ENCODE measurements at regions not wholly inside any gene's neighbourhood (a gene's known extent, or its start where the extent isn't known, plus 50 kb on each side); places are given as distances from the start of the nearest gene placed in this dataset.

DNA sequence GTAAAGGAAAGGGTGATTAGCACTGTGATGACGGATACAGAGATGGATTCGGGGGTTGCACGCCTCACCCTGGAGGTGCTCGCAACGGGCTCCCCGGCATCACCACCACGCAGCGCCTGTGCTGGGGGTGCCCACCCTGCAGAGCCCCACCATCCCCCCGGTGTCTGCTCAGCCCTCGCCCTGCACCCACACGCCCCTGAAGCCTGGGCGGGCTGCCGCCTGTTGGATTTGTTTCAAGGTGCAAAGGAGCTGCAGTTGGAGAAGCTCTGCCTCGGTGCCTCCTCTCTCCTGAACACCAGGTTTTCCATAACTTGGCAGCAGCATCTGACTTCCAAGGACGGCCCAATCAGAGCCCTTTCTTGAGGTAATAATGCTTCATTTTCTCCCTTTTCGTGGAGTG, 106.1 kb upstream of the TMEM132D start:
- Histone ChIP-seq H3K27ac (no peak overlapping the region), H3K27me3 (peaks cover 0 to 32% of the 10 kb centered on the region in 2 donors), H3K9me3 (no peaks in the 10 kb centered on the region), H3K4me1 (no peaks in the 10 kb centered on the region), H3K36me3 (no peaks in the 10 kb centered on the region), H3K4me3 (no peak overlapping the region)
- no peak for DNase-seq (ENCODE audit: low spot score in 2 of 2)
- intact Hi-C loops (cut with DNase I; ENCODE audit: low total_unique reads), result no loop called here
- TF ChIP-seq, protein P1, sequence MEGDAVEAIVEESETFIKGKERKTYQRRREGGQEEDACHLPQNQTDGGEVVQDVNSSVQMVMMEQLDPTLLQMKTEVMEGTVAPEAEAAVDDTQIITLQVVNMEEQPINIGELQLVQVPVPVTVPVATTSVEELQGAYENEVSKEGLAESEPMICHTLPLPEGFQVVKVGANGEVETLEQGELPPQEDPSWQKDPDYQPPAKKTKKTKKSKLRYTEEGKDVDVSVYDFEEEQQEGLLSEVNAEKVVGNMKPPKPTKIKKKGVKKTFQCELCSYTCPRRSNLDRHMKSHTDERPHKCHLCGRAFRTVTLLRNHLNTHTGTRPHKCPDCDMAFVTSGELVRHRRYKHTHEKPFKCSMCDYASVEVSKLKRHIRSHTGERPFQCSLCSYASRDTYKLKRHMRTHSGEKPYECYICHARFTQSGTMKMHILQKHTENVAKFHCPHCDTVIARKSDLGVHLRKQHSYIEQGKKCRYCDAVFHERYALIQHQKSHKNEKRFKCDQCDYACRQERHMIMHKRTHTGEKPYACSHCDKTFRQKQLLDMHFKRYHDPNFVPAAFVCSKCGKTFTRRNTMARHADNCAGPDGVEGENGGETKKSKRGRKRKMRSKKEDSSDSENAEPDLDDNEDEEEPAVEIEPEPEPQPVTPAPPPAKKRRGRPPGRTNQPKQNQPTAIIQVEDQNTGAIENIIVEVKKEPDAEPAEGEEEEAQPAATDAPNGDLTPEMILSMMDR (IDR thresholded peaks at IDR 0.05), result no peak
- TF ChIP-seq POLR2AphosphoS5 (IDR thresholded peaks at IDR 0.05) (no peak), POLR2A (IDR thresholded peaks at IDR 0.05) (no peak)

DNA sequence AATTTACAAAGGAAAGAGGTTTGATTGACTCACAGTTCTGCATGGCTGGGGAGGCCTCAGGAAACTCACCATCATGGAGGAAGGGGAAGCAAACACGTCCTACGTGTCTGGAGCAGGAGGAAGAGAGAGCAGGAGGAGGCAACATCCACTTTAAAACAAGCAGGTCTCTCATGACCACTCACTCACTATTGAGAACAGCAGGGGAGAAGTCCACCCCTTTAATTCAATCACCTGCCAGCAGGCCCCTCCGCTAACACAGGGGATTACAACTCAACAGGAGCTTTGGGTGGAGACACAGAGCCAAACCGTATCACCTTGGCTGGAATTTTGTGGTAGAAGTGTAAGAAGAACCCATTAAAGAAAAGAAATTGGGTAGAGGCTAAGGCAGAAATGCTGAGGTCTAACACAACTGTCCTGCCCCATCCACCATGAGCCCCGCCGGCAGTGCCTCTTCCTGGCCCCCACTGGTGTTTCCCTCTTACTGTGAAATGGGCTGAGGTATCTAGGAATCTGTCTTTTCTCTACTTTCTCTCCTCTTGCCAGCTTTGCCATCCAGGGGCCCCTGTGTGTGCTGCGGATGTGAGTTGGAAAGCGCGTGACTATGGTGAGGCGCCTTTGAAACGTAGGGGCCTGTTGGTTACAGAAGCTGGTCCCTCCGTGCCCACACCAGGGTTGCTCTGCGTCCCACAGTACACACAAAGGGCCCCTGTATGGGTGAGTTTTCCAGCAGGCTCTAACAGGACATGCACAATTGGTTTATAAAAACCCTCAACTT, 108.0 kb upstream of the TMEM132D start:
- Histone ChIP-seq H3K9me3 (no peaks in the 10 kb centered on the region), H3K4me1 (no peaks in the 10 kb centered on the region), H3K36me3 (no peaks in the 10 kb centered on the region), H3K27ac (no peak overlapping the region), H3K27me3 (peaks cover 0 to 41% of the 10 kb centered on the region in 2 donors), H3K4me3 (no peak overlapping the region)
- TF ChIP-seq POLR2AphosphoS5 (IDR thresholded peaks at IDR 0.05) (no peak), POLR2A (IDR thresholded peaks at IDR 0.05) (no peak)
- TF ChIP-seq, protein P1 (IDR thresholded peaks at IDR 0.05), result no peak
- DNase-seq (ENCODE audit: low spot score in 2 of 2), result no peak
- intact Hi-C loops (cut with DNase I; ENCODE audit: low total_unique reads), result no loop called here

DNA sequence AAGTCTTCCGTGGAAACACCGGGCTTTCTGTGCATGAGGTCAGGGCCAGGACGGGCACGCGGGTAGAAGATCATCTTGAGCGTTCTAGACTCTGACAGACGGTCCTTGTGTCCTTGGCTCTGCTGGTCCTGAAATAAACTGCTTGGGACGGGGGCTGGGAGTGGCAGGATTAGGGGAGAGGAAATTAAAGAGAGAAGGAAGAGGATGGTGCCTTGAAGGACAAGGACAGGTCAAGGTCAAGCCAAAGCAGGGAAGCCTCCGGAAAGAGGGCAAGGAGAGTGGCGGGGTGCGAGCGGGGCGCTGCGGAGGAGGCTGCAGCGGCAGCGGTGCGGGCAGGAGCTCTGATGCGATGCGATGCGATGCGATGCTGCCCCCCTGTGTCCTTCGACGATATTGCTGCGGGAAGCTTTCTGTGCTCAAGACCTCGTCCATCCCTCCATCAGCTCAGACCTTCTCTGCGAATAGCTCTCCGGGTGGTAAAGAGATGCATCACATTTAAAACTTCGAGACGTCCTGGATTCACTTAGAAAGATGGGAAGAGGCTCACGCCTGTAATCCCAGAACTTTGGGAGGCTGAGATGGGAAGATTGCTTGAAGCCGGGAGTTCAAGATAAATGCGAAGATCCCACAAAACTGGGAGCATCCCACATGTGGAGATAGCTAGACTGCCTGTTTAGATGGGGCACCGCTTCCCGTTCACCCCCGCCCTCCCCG, 110.1 kb upstream of the TMEM132D start:
- H3K27me3 ChIP-seq, result peaks cover 0 to 54% of the 10 kb centered on the region in 2 donors
- no peak overlapping the region for H3K27ac ChIP-seq
- no peaks in the 10 kb centered on the region for H3K36me3 ChIP-seq
- intact Hi-C loops (cut with DNase I; ENCODE audit: low total_unique reads), result no loop called here
- H3K4me1 ChIP-seq, result no peaks in the 10 kb centered on the region
- DNase-seq (ENCODE audit: low spot score in 2 of 2), result no peak
- TF ChIP-seq POLR2A (IDR thresholded peaks at IDR 0.05) (no peak), POLR2AphosphoS5 (IDR thresholded peaks at IDR 0.05) (no peak)
- TF ChIP-seq, protein P1 (IDR thresholded peaks at IDR 0.05), result peak in 2 of 3 donors; percentile 51 to 56
- no peak overlapping the region for H3K4me3 ChIP-seq
- H3K9me3 ChIP-seq, result no peaks in the 10 kb centered on the region

DNA sequence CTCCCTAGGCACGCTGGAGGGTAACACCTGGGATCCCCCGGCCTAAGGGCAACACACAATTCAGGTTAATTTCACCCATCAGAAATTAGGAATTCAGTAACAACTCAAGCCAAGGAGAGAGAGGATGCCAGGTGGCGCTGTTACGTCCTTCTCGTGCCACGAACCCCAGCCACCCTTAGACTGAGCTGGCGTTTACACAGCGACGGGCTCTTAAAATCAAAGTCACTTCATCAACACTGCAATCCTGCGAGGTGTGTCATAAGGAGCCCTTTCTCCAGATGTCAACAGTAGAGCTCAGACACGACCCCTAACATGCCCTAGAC, 110.6 kb upstream of the TMEM132D start:
- H3K27ac ChIP-seq, result no peak overlapping the region
- no peak for TF ChIP-seq POLR2AphosphoS5 (IDR thresholded peaks at IDR 0.05)
- TF ChIP-seq, protein P1 (IDR thresholded peaks at IDR 0.05), result no peak
- TF ChIP-seq POLR2A (IDR thresholded peaks at IDR 0.05), result no peak
- no peaks in the 10 kb centered on the region for H3K36me3 ChIP-seq
- intact Hi-C loops (cut with DNase I; ENCODE audit: low total_unique reads), result no loop called here
- H3K9me3 ChIP-seq, result no peaks in the 10 kb centered on the region
- H3K4me3 ChIP-seq, result no peak overlapping the region
- H3K27me3 ChIP-seq, result peaks cover 0 to 51% of the 10 kb centered on the region in 2 donors
- DNase-seq (ENCODE audit: low spot score in 2 of 2), result no peak
- H3K4me1 ChIP-seq, result no peaks in the 10 kb centered on the region

DNA sequence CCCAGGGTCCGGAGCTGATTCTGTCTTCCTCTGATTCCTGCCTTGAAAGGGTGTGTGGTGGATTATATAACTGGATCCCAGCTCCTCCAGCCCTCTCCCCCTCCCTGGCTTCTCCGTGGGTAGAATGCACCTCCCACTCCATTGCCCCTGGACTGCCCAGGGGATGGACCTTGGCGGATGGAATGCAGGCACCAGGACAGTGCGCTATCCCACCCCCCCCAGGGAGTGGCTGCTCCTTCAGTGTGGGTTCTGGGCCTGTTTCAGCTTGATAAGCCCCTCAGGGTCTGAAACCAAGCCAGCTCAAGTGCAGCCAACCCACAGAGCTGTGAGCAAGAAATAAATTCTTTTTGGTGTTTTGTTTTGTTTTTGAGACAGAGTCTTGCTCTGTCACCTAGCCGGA, 112.4 kb upstream of the TMEM132D start:
- Histone ChIP-seq H3K9me3 (no peaks in the 10 kb centered on the region), H3K27ac (no peak overlapping the region), H3K4me1 (no peaks in the 10 kb centered on the region), H3K27me3 (peaks cover 0 to 43% of the 10 kb centered on the region in 2 donors), H3K36me3 (no peaks in the 10 kb centered on the region), H3K4me3 (no peak overlapping the region)
- peak in 1 of 2 donors; percentile 67 for DNase-seq (ENCODE audit: low spot score in 2 of 2)
- TF ChIP-seq, protein P1 (IDR thresholded peaks at IDR 0.05), result no peak
- TF ChIP-seq POLR2A (IDR thresholded peaks at IDR 0.05), result no peak
- TF ChIP-seq POLR2AphosphoS5 (IDR thresholded peaks at IDR 0.05), result no peak
- intact Hi-C loops (cut with DNase I; ENCODE audit: low total_unique reads), result no loop called here
